Epithelial cell of prostate (primary cell): ENCODE measurements at regions not wholly inside any gene's neighbourhood (a gene's known extent, or its start where the extent isn't known, plus 50 kb on each side); places are given as distances from the start of the nearest gene placed in this dataset.
A peak's percentile ranks its signal among the peaks of the same experiment; 100 is the strongest.

ENCODE experiments used
- DNase-seq: peaks from one replicate; pipeline ENCODE4 v3.0.0-alpha.2; 2011; ENCODE audit warnings: low read depth, low spot score
- H3K27ac ChIP-seq: fragments of 450-650 bp; 2 replicates; pipeline ENCODE4 v1.5.1; 2017; ENCODE audit warnings: mild to moderate bottlenecking

GRCh38 chr6:100155141-100155540, 161.1 kb upstream of the MCHR2 start:
- no peak overlapping the region for H3K27ac ChIP-seq
- DNase-seq = no peak

DNA sequence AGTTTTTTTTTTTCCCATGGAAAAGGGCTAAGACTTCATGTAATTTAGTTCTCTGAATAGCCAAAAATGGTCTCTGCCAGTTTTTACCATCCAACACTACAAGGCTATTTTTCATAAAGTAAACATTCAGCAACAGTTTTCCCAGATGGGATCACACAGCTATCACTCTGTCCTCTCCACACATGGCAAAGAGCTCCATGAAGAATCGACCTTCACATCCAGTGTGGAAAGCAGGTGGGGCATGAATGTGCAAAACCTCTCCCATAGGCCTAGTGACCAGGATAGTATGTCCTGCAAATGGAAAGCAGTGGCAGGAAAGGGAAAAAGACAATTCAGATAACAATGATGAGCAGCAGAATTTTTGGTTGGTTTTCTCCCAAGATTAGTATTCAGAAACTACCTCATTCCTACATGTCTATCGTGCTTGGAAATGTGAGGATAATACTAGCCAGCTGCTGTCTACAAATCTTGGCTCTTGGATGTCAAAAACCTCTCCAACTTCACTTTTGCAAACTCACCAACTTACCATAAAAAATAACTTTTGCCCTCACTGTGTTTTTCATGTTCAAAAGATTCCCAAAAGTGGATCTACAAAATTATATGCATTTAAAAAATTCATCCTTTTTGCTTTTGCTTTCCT, 159.7 kb upstream of the MCHR2 start:
- no peak for DNase-seq
- no peak overlapping the region for H3K27ac ChIP-seq

DNA sequence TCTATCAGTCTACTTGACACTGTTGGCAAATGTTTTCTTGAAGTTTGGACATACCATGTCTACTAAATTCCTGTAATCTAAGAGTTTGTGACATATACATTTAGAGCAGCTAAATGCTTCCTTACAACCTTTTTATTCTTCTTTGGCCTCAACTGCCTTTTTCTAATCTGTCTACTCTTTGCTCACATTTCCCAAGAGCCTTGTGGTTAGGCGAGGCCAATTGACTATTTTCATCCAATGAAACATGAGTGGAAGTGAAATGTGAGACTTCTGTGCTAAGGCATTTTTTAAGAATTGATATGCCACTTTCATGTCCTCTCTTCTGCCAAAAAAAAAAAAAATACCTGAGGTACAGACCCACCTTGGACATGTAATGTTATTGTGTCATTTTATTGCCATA, 158.2 kb upstream of the MCHR2 start:
- DNase-seq = no peak
- H3K27ac ChIP-seq = no peak overlapping the region

GRCh38 chr6:100144991-100145390, 151.0 kb upstream of the MCHR2 start:
- no peak for DNase-seq
- H3K27ac ChIP-seq = no peak overlapping the region

GRCh38 chr6:100138346-100139022, 144.5 kb upstream of the MCHR2 start:
- no peak overlapping the region for H3K27ac ChIP-seq
- DNase-seq = no peak

DNA sequence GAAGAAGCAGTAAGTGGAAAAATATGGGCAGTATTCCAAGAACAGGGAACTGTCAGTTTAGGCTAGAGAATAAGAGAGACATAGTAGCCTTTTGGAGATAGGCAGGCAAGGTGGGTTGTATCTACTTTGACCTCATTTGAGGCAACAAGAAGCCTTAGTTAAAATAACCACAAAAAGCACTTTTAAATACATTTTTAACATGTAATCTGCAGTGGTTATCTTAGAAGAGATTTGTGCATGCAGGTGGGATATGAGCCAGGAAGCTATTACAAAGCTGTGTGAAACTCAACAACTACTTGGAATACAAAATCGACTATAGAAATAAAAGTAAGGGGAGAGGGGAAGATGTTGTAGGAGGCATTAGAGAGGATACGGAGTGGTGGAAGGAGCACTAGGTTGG, 143.7 kb upstream of the MCHR2 start:
- DNase-seq = no peak
- no peak overlapping the region for H3K27ac ChIP-seq

DNA sequence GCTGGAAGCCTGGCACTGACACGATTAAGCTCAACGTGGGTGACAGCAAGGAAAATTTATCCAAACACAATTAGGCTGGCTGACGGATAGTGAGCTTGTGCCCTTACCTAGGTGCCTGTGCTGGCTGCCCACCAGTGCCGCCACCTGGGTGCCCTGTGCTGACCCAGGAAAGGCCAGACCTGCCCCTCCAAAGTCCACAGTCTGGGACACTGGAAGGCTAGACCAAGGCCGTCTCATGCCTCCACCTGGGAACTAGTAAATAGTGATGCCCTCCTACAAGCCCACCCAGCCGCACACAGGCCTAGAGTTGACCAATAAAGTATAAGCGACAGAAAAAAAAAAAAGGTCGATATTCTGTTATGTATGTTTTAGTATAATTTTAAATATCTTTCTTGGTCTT, 142.6 kb upstream of the MCHR2 start:
- DNase-seq = no peak
- no peak overlapping the region for H3K27ac ChIP-seq

DNA sequence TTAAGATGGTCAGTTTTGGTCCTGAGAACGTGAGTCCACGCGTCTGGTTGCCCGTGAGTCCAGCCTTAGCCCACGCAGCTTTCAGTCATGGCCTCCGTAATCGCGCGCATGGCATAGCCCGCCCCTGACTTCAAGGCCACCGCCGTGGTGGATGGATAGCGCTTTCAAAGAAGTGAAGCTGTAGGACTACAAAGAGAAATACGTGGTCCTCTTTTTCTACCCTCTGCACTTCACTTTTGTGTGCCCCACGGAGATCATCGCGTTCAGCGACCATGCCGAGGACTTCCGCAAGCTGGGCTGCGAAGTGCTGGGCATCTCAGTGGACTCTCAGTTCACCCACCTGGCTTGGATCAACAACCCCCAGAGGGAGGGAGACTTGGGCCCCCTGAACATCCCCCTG, 142.0 kb upstream of the MCHR2 start:
- no peak overlapping the region for H3K27ac ChIP-seq
- DNase-seq = no peak

GRCh38 chr6:100134703-100135102, 140.7 kb upstream of the MCHR2 start:
- H3K27ac ChIP-seq = no peak overlapping the region
- DNase-seq = no peak

DNA sequence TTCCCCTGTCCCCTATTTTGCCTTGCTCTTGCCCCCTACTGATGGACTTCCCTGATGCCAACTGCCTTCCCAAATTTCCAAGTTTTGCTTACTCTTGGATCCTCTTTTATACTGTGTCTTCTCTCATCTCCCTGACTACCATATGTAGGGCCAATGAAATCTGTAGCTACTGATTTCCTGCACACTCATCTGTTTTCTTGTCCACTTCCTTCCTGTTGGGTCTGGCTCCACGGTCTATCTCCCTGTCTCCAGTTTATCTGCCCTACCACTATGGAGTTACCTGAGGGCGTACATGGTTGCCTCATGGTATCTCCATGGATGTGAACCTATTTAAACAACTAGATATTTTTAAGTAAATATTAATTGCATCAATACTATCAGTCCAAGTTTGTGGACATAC, 140.3 kb upstream of the MCHR2 start:
- DNase-seq = no peak
- H3K27ac ChIP-seq = no peak overlapping the region

GRCh38 chr6:100132005-100132404, 138.0 kb upstream of the MCHR2 start:
- no peak for DNase-seq
- H3K27ac ChIP-seq = no peak overlapping the region

DNA sequence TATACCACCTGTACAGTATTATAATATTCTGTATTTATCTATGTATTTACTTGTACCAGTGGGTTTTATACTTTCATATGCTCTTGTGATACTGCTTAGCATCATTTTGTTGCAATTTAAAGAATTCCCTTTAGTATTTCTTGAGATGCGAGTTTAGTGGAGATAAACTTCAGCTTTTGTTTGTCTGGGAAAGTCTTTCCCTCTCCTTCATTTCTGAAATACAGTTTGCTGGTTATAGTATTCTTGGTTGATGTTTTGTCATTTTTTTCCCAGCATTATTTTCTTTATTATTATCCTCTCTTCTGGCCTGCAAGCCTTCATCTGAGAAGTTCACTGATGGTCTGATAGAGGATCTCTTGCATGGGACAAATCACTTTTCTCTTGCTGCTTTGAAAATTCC, 136.6 kb upstream of the MCHR2 start:
- H3K27ac ChIP-seq = no peak overlapping the region
- DNase-seq = no peak

DNA sequence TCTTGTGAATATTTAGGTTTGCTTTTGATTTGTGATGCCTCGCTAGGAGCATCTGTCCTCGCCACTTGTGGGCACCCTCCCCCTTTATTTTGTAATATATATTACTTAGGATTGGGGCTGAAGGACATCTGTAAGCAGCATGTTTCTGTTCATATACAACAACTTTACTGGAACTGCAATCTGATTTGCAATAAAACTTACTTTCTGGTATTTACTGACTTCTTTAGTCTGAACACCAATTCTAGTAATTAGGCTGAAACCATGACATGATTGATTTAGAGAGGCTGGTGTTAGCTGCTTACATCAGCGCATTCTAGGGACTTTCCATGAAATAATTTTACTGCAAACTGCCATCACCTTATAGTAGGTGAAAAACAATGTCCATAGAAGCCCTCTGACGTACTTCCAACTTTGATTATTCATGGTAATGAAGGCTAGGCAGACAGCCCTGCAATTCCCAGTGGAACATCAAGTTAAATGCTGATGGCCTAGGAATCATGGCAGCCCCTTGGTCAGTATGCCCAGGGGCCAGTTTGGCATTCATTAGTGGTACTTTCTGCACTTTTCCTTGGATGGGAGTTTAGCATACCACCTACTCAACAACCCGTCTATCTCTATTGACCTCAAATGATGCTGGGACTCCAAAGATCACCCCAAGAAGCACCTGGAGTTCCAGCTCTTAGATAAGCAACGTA, 132.9 kb upstream of the MCHR2 start:
- no peak overlapping the region for H3K27ac ChIP-seq
- DNase-seq = no peak

GRCh38 chr6:100121854-100122609, 128.0 kb upstream of the MCHR2 start:
- no peak for DNase-seq

DNA sequence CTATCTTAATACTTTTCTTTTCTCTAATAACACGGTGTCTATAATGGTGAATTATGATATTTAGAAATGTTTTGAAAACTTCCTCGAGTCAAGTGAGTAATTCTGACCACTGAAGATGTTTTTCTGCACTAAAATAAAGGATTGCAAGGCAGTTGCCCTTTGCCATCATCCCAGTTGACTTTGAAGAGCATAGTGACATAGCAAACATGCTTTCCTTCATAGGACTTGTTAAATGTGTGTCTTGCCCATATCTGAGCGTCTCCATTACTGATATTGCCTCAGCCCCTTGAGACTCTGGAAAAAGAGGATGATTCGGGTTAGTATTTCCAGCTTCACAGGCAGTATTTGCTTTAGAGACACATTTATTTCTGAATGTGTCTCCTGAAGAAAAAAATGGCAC, 125.2 kb upstream of the MCHR2 start:
- DNase-seq = no peak
- no peak overlapping the region for H3K27ac ChIP-seq

More at GRCh38 chr6:100121854-100122609, 128.0 kb upstream of the MCHR2 start:
- H3K27ac ChIP-seq = no peak overlapping the region

DNA sequence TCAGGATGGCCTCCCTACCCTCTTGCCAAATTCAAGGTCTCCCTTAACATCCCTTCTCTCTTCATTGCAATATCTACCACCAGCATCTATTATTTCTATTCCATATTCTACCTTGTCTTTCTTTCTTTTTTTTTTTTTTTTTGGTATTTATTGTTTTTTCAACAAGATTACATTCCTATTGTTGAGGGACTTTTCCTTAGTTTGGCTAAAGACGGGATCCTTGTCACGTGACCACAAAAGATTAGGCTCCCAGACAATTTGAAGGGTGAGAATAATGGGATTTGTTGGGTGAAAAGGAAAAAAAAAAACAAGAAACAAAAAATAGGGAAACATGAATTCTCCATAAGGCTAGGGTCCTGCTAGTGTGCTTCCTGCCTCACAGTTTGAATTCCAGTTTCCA, 124.3 kb upstream of the MCHR2 start:
- H3K27ac ChIP-seq = no peak overlapping the region
- DNase-seq = no peak

- DNase-seq = no peak
- no peak overlapping the region for H3K27ac ChIP-seq
These were observed 123.7 kb upstream of the MCHR2 start for GRCh38 chr6:100117680-100118079.

GRCh38 chr6:100116411-100117194, 122.6 kb upstream of the MCHR2 start:
- DNase-seq = peak; percentile 5
- no peak overlapping the region for H3K27ac ChIP-seq

DNA sequence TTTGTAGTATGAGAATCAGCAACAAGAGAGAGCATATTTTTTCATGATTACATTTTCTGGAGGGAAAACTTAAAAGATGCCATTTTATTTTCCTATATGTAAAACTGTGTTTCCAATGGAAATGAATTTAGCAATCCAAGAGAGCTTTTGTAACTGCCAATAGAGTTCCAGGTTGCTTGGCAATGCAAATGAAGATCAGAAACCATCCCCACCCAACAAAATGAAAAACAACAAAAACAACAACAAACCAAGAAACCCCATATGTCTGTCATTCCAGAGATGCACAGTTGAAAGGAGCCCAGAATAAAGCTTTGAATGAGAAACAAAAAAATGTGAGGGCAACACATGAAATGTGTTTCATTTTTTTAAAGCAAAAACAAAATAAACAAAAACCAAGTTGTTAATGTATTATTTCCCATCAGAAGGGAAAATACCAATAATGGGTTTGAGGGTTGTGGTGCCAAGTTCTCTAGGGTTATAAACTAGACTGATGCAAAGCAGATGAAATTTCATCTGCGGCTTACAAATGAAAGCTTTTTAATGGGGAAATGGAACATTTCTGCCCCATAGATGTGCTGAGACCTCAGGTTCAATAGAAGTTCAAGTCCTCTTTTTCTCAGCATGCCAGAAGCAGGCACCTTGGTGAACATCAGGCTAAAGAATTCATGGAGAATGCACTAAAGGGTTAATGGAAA, 121.5 kb upstream of the MCHR2 start:
- DNase-seq = no peak
- no peak overlapping the region for H3K27ac ChIP-seq
